GM18868 (cell line): ENCODE measurements at regions not wholly inside any gene's neighbourhood (a gene's known extent, or its start where the extent isn't known, plus 50 kb on each side); places are given as distances from the start of the nearest gene placed in this dataset.
"Not testable (repeated sequence)": the region's sequence is repeated elsewhere in the genome, so short reads cannot be mapped to it uniquely, and the experiment has no call there.

Source experiments
- ATAC-seq: cut with Tn5 transposase; IDR thresholded peaks from one replicate; pipeline ENCODE4 v1.9.1; 2021; ENCODE audit warnings: mild to moderate bottlenecking, moderate library complexity; ENCODE audit not compliant: unreplicated experiment

DNA sequence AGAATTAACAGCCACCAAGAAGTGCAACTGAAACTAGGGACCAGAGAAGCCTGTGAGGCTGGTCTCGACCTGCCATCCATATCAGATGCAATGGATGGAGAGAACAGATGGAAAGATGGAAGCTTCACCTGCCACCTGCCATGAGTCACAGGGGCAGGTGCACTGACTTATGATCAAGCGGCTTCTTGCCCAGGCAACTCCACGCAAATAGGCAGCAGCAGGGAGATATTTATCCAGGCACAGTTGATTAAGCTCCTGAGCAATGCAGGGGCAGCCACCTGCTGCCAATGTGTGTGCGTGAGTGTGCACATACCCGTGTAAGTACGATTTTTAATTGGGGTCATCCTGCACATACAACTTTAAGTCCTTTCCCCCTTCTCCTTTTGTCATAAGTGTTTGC is 174.2 kb downstream of the PTPRU start:
- no peak for ATAC-seq

DNA sequence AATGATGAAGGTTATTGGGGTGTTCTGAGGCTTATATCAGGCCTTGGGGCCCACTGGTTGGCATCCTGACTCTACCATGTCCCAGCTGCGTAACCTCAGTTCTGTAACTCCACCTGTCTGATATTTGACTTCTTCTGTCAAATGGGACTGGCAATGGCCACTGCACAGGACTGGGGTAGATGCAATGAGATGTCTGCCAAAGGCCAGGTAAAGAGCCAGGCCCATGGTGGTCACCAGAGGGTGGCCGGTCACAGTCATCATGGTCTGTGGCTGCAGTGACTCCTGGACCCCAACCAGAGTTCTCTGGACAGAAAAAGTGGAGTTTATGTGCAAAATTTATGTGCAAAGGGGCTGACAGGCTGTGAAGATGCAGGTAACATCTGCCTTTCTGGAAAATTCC is 173.3 kb downstream of the PTPRU start:
- ATAC-seq: no peak

DNA sequence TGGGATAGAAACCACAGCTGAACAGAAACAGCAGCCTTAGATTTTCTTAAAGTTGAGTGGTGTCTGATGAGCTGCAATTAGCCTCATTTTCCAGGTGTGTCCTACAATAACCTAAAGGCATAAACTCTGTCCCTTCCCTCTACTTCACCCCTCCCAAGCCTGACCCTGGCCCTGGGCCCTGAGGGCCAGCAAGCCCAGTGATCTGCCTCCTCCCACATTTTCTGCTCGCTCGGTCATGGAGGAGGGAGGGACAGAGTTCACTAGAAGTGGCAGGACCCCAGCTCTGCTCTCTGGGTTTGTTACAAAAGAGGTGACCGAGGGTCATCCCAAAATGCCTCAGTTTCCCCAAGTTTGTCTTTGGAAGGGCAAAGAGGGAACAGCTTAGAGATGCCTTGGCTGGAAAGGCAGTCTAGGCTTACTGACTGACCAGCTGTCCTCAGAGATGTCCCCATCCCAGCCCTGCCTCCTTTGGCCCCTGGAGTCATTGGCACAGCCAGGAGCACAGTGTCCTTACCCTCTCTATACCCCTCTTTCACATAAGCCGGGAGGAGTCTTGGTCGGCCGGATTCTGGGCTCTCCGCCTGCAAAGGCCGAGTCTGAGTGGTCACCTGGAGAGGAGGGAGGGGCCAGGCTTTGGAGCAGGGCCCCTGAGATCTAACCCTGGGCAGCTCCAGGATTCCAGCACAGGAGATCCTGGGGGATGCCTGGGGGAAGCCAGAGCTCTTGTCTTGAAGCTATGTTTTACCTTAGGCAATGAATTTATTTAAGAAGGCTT is 172.7 kb downstream of the PTPRU start:
- no peak for ATAC-seq

DNA sequence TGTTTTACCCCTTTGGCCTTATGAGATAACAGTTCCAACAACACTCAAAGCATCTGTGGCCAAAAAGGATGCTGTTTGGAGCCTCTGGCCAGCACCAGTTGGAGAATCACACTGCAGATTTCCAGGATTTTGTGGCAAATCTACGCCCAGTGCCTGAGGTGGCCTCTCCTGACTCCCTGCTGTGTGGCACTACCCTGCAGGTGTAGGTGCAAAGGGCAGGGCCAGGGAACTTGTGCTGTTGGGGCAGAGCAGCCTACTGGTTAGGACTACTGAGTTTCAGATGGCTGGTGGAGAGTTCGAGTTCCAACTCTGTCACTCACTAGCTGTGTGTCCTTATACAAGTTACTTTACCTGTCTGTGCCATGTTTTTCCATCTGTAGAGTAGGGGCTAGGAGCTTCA is 170.5 kb downstream of the PTPRU start:
- no peak for ATAC-seq

DNA sequence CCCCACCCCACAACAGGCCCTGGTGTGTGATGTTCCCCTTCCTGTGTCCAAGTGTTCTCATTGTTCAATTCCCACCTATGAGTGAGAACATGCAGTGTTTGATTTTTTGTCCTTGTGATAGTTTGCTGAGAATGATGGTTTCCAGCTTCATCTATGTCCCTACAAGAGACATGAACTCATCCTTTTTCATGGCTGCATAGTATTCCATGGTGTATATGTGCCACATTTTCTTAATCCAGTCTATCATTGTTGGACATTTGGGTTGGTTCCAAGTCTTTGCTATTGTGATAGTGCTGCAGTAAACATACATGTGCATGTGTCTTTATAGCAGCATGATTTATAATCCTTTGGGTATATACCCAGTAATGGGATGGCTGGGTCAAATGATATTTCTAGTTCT is 163.9 kb downstream of the PTPRU start:
- ATAC-seq: not testable (repeated sequence)

DNA sequence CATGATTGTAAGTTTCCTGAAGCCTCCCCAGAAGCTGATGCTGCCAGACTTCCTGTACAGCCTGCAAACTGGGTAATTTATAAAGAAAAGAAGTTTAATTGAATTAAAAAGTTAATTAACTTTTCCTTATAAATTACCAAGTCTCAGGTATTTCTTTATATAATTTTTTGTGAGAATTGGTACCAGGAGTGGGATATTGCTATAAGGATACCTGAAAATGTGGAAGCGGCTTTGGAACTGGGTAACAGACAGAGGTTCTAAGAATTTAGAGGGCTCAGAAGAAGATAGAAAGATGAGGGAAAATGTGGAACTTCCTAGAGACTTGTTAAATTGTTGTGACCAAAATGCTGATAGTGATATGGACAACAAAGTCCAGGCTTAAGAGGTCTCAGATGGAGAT is 163.1 kb downstream of the PTPRU start:
- ATAC-seq: no peak

DNA sequence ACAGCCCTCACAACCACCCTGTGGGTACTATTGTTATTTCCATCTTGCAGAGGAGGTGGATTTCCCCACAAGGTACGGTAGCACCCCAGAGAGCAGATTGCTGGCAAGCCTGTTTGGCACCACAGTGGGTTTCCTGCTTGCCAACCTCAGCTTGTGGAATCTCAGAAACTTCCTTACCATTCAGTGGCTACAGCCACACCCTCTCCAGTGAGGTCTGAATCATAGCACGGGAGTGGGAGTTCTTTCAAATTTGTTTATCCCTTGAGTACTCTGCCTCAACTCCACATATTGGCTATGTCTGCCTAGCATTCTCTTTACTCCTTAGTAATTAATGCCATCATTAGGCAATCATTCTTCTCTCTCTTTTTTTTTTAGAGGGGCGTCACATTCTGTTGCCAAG is 162.1 kb downstream of the PTPRU start:
- no peak for ATAC-seq

DNA sequence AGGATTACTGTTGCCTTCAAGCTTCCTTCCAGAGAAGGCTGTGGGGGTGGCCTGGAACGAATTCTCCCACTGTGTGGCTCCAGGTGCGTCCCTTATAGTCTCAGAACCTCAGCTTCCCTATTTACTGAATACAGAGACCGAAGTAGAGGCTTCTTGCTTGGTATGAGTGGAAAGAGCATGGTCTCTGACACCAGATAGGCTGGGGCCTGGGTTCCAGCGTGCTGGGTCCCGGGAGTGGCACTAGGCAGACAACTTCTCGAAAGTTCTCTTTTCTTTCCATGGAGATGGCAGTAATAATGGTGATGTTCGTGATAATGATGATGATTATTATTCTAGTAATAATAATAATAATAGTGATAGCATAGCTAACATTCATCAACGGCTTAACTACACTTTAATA is 161.7 kb downstream of the PTPRU start:
- no peak for ATAC-seq

DNA sequence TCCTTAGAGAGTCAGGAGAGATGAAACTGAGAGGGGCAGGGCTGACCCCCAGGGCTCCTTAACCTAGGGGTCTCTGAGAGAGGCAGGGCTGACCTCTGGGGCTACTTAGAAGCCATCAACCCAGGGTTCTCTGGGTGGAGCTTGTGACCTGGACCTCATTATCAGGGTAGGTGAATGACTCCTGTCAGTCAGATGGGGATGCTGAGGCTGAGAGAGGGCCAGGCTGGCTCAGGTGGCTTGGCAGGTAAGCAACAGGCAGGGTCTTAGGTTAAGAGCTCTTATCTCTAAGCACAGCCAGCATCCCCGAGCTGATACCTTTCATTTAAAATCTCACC is 160.9 kb downstream of the PTPRU start:
- ATAC-seq: no peak

DNA sequence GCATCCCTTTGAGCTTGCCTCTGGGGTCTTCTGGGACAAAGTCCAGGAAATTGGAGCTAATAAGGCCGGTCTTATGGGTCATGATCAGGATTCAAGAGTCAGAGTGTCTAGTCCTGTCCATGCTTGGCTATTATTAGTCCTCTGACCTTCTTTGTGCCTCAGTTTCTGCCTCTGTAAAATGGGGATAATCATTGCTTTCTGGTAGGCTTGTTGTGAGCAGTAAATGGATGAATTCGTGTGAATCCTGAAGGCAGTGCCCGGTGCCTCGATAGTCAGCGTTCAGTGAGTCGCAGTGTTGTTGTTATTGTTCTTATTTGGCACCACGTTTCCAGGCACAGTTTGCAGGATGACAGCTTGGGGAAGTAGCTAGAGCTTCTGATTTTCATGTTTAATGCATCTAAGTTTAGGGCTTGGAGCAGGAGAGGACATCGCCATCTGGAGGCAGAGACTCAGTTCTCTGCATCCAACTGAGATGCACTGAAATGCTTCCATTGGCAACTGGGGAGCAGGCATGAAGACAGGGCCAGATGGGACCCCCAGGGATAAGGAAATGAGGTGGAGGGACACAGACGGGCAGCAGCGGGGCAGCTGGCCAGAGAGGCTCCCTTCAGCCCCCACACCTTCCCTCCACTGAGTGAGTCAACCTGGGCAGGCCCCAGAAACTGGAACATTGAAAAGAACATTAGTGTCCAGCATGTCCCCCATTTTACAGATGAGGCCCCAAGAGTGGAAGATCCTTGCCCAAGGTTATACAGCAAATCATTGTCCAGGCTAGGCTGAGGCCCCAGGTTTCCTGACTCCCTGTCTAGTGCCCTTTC is 160.3 kb downstream of the PTPRU start:
- no peak for ATAC-seq

DNA sequence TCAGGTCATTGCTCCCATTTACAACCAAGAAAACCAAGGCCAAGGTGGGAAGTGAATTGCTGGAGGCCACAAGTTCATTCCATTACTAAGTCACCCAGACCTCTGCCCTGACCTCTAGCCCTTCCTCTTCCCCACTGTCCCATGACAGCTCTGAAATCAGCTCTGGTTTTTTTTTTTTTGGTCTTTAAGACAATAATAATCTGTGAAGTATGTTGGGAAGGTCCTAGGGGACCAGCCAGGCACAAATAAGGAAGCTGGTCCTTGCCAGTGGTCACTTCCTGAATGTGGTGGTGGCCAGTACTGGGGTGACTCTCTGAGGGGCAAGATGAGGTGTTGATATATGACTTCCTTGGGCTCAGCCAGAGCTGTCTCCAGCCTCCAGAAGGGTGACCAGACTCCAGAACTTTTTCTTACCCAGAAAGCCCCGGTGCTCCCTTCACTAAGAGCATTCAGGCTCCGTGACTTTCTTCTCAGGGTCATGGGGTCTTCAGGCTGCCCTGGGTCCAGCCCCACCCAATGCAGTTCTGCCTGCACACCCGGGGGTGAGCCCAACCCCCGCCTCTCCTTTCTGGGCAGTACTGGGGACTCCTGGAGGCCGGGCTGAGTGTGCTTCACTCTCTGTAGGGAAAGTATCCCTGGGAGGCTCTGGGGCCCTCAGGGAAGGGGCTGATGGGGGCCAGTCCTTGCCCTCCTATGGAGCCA is 159.6 kb downstream of the PTPRU start:
- ATAC-seq: no peak

DNA sequence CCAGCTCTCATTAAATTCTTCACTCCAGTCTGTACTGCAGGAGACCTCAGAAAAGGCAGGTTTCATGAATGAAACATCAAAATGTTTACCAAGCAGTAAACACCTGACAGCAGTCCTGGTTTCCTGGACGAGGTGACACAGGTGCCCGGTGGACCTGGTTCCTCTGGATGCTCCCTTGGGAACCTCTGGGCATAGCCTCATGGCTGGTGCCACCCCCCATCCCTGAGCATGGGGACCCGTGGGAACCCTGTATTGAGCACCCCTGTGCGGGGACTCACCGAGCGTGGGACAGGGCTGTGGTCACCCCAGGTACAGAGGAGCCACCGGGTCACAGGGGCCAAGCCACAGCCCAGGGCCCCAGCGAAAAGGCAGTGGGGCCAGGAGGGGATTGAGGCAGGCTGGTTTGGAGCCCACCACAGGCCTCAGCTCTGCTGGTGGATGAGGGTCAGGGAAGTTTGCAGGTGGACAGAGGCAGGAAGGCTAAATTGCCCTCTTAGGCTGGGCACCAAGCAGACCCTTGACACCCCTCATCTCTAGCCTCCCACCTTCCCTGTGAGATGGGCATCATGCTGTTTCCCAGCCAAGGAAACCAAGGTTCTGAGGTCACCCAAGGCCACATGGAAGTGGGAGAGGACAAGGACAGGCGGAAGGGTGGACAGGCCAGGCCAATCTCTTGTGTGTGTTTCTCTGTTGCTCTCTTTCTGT is 158.4 kb downstream of the PTPRU start:
- no peak for ATAC-seq

DNA sequence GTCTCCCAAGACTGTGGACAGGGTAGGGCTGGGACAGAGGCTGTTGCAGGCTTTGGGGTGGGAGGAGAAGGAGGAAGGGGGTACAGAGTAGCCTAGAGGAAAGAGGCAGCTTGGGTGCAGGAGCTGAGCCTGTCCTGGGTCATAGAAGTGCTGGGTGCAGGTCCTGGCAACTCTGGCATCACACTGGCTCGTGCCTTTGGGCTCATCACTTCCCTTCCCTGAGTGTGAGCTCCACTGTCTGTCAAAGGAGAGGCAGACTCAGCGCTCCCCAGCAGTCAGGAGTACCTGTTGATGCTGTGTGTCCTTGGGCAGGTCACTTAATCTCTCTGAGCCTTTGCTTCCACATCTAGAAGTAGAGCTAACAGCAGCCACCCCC is 157.1 kb downstream of the PTPRU start:
- ATAC-seq: no peak

DNA sequence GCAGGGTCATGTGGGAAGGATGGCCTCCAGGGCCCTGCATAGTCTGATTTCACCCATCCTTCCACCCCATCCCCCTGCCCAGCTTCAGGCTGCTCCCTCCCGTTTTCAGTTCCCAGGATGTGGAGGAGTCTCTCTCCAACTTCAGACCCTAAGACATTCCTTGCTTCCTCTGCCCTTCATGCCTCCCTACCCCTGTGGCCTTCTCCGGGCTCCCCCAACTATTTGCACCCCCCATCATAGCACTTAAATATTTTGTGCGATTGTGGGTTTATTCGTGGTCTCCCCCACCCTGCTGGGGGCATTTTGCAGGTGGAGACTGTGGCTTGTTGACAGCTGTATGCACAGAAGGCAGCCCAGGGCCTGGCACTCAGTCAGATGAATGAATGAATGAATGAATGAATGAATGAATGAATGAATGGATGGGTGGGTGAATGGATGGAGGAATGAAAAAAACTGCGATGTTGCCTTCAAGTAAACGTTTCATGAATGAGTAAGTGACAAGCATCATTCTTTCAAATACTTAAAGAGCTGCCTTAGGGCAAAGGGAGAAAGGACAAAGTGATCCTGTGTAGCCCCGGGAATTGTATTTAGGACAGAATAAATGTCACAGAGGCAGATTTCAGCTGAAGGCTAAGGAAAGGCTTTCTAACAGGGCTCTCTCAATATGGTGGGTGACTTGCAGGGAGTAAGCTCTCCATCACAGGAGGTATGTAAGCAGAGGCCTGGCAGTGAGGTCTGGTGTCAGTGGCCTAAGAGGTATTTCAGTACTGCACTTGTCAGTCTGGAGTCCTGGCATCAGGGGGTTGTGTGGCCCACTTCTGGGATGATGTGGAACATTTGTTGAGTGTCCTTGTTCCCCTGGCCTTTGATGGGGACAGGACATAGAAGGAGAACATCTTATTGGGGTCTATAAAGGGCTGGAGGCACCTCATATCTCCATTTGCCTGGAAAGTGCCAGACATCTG is 156.4 kb downstream of the PTPRU start:
- ATAC-seq: no peak

DNA sequence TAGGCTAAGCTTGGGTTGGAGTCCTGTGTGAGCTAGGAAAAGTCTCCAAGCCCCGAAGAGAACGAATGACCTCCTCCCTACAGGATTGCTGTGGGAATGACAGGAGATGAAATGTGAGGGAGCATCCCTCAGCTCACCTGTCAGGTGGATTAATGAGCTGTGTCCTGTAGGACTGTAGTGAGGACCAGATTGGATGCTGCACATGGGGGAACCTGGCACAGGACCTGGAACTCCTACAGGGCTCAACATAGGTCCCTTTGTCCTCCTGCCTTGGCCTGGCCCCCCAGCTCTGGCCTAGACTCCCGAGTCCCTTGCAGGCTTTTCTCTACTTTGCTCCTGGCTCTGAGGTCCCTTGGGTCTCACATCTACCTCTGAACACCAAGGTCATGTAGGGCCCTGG is 155.7 kb downstream of the PTPRU start:
- ATAC-seq: no peak

DNA sequence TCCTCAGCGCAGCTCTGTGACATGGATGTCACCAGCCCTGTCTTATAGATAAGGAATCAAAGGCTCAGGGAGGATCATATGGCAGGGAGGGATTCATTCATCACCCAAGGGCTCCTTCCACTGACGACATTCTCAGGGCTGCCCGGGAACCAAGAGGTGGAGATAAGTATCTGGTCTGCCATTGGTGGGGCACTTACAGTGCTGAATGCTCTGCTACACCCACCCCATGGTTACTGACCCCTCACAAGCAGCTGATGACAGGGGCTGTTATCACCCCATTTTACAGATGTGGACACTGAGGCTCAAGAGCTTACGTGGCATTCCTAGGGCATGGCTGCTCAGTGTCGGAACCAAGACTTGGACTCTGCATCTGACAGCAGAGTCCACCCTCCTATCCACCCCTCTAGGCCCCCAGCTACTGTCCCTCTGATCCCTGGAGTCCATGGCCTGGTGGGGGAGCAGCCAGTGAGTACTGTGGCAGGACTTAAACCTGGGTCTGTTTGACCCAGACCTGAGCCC is 155.1 kb downstream of the PTPRU start:
- no peak for ATAC-seq

DNA sequence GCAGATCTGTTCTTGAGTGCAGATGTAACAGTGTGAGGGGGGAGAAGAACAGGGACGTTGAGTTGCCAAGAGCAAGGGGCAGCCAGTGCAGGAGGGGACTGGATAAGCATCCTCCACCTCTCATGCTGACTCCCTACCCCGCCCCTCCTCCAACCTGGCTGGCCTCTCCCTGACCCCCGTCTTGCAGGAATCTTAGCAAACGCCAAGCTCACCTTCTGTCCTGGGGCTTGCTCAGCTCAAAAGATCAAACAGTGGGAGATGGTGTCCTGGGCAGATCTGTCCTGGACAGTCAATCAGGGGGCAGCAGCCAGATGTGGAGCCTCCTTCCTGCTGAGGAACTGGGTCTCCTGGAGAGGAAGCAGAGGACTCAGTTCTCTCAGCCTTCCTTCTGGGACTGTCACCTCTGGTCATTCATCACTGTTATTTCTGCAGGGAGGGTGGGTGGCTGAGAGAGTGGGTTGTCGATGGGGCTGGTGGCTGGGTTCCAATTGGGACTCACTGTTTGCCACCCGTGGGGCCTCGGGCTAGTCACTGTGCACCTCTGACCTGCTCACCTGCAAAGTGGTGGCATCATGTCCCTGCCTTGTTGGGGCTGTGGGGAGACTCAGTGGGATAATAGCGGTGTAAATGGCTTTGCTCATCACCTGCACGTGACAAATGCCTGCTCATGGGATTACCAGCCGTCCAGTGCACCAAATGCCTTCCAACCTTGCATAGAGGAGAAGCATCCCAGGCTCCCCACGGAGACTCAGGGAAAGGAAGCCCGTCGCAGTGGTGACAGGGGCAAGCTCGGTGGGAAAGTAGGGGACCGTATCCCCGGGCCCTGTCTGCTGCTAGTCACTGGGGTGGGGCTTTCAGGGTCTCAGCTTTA is 154.4 kb downstream of the PTPRU start:
- no peak for ATAC-seq

DNA sequence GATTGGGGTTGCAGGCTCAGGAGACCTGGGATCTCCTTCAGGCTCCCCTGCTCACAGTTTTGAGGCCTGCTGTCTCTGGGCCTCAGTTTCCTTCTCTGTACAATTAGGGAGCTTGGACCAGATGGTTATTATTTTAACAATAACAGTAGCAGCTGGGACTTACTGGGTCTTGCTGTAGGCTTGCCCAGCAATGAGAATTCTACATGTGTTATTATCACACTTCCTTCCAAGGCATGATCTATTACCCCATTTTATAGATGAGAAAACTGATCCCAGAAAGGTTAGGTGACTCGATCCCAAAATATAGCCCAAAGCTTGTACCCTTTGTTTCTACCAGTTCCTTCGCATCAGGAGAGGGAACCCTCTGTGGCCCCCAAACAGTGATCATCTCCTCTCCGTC is 153.8 kb downstream of the PTPRU start:
- no peak for ATAC-seq

DNA sequence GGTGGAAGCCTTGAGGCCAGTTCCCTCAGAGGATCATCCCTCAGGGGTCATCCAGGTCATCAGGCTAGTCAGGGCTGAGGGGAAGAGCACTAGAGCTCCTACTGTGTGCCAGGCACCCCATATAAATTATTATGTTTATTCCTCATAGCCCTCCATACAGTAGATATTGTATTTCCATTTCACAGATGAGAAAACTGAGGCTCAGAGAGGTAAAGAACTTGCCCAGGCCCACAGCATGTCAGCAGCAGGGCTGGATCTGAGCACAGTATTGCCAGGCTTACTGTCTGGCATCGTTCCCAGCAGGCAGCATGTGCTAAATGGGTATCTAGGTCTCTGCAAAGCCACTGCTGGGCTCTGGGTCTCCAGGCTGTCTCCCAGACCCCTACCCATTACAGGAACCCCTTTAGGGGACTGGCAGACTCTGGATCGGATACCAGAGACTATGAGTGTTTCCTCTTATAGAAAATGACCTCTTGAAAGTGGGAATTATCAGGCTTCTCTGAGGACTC is 153.3 kb downstream of the PTPRU start:
- ATAC-seq: no peak
